SU-DHL-6 (cell line): ENCODE measurements at regions not wholly inside any gene's neighbourhood (a gene's known extent, or its start where the extent isn't known, plus 50 kb on each side); places are given as distances from the start of the nearest gene placed in this dataset.

ENCODE experiments used
- H2AFZ ChIP-seq: fragments of 200-600 bp; sonication (generic); 2 replicates; pipeline ENCODE4 v1.6.1; 2014; ENCODE audit warnings: low read depth, mild to moderate bottlenecking, moderate library complexity, mixed read lengths, antibody characterized with exemption, low read length; ENCODE audit not compliant: severe bottlenecking
- H3F3A ChIP-seq: fragments of 200-600 bp; shearing (Covaris generic); 2 replicates; pipeline ENCODE4 v1.6.0; 2016; ENCODE audit warnings: antibody characterized with exemption, mild to moderate bottlenecking; ENCODE audit not compliant: insufficient read depth
- H3K27ac ChIP-seq: fragments of 200-600 bp; sonication (generic); 2 replicates; pipeline ENCODE4 v1.5.1; 2016; ENCODE audit warnings: low read depth, mild to moderate bottlenecking, low read length, moderate library complexity, mixed read lengths
- H3K27me3 ChIP-seq: fragments of 200-600 bp; sonication (generic), shearing (Covaris generic); 2 replicates; pipeline ENCODE4 v1.6.0; 2014; ENCODE audit warnings: mild to moderate bottlenecking, low read length
- H3K36me3 ChIP-seq: fragments of 200-600 bp; sonication (generic); 2 replicates; pipeline ENCODE4 v1.6.1; 2014; ENCODE audit warnings: mild to moderate bottlenecking, low read length, mixed read lengths
- H3K4me2 ChIP-seq: fragments of 300-600, 200-600 bp; shearing (Covaris generic), sonication (generic); 2 replicates; pipeline ENCODE4 v1.6.0; 2014; ENCODE audit warnings: low read length, low read depth, mild to moderate bottlenecking; ENCODE audit not compliant: poor library complexity, severe bottlenecking
- H3K4me3 ChIP-seq: fragments of 200-600 bp; sonication (generic); 2 replicates; pipeline ENCODE4 v1.5.1; 2014; ENCODE audit warnings: antibody characterized with exemption, low read length, mild to moderate bottlenecking, mixed read lengths; ENCODE audit not compliant: insufficient read depth, poor library complexity, severe bottlenecking
- H3K79me2 ChIP-seq: fragments of 200-600 bp; sonication (generic); 2 replicates; pipeline ENCODE4 v1.6.1; 2014; ENCODE audit warnings: mild to moderate bottlenecking, low read length, moderate library complexity; ENCODE audit not compliant: insufficient read depth
- H3K9ac ChIP-seq: fragments of 200-600 bp; sonication (generic); 2 replicates; pipeline ENCODE4 v1.7.0; 2014; ENCODE audit warnings: mild to moderate bottlenecking, low read length
- H3K9me2 ChIP-seq: fragments of 200-600 bp; sonication (generic); replicated peaks from 2 replicates; pipeline ENCODE4 v1.6.1; 2014; ENCODE audit warnings: low read length; ENCODE audit not compliant: insufficient read depth
- H3K9me3 ChIP-seq: fragments of 200-600 bp; sonication (generic); 2 replicates; pipeline ENCODE4 v1.6.1; 2014; ENCODE audit warnings: low read length, mixed read lengths; ENCODE audit not compliant: insufficient read depth
- H4K20me1 ChIP-seq: fragments of 200-600 bp; sonication (generic); 2 replicates; pipeline ENCODE4 v1.6.1; 2014; ENCODE audit warnings: low read depth, mild to moderate bottlenecking, antibody characterized with exemption, low read length, moderate library complexity, mixed read lengths
- CTCF ChIP-seq: fragments of 200-600 bp; sonication (generic); IDR thresholded peaks from one replicate; pipeline ENCODE4 v1.5.1; 2017; ENCODE audit warnings: antibody characterized with exemption, mild to moderate bottlenecking, low read length, moderate library complexity; ENCODE audit not compliant: insufficient read depth, poor library complexity, severe bottlenecking
- EZH2phosphoT487 ChIP-seq: fragments of 200-600 bp; sonication (generic), shearing (Covaris generic); conservative IDR thresholded peaks from 2 replicates; pipeline ENCODE4 v1.6.1; 2018; ENCODE audit warnings: mild to moderate bottlenecking, antibody characterized with exemption, low read length, moderate library complexity, mixed read lengths

GRCh38 chr11:19426756-19427403 lies 186.1 kb upstream of the E2F8 start:
- TF ChIP-seq EZH2phosphoT487 = no peak
- TF ChIP-seq CTCF = no peak
- Histone ChIP-seq H3K79me2 (no peaks in the 10 kb centered on the region), H3K4me2 (no peak overlapping the region), H3K9ac (no peak overlapping the region), H3K27ac (no peak overlapping the region), H3K9me2 (no peaks in the 10 kb centered on the region), H4K20me1 (no peaks in the 10 kb centered on the region), H3K4me3 (no peak overlapping the region), H3K9me3 (no peaks in the 10 kb centered on the region), H3K27me3 (no peaks in the 10 kb centered on the region), H3K36me3 (no peaks in the 10 kb centered on the region), H3F3A (no peaks in the 10 kb centered on the region), H2AFZ (no peak overlapping the region)

GRCh38 chr11:19426011-19426755 lies 185.4 kb upstream of the E2F8 start:
- Histone ChIP-seq H3K36me3 (no peaks in the 10 kb centered on the region), H3K4me3 (no peak overlapping the region), H3K9ac (no peak overlapping the region), H3K27ac (no peak overlapping the region), H4K20me1 (no peaks in the 10 kb centered on the region), H3F3A (no peaks in the 10 kb centered on the region), H3K9me2 (no peaks in the 10 kb centered on the region), H2AFZ (no peak overlapping the region), H3K9me3 (no peaks in the 10 kb centered on the region), H3K4me2 (no peak overlapping the region), H3K79me2 (no peaks in the 10 kb centered on the region), H3K27me3 (no peaks in the 10 kb centered on the region)
- TF ChIP-seq EZH2phosphoT487 = no peak
- no peak for TF ChIP-seq CTCF

- Histone ChIP-seq H3K79me2 (no peaks in the 10 kb centered on the region), H3K36me3 (no peaks in the 10 kb centered on the region), H3K9me3 (no peaks in the 10 kb centered on the region), H3K4me2 (no peak overlapping the region), H3F3A (no peaks in the 10 kb centered on the region), H3K27ac (no peak overlapping the region), H3K9me2 (no peaks in the 10 kb centered on the region), H3K27me3 (no peaks in the 10 kb centered on the region), H3K4me3 (no peak overlapping the region), H3K9ac (no peak overlapping the region), H2AFZ (no peak overlapping the region), H4K20me1 (no peaks in the 10 kb centered on the region)
- TF ChIP-seq CTCF (no peak), EZH2phosphoT487 (no peak)
These were observed 181.5 kb upstream of the E2F8 start for GRCh38 chr11:19422276-19422675.
